ENCODE measurements at regions not wholly inside any gene's neighbourhood (a gene's known extent, or its start where the extent isn't known, plus 50 kb on each side); places are given as distances from the start of the nearest gene placed in this dataset.
A peak's percentile ranks its signal among the peaks of the same experiment; 100 is the strongest.
"Not testable (repeated sequence)": the region's sequence is repeated elsewhere in the genome, so short reads cannot be mapped to it uniquely, and the experiment has no call there.

GRCh38 chr16:88161191-88161590 is 210.0 kb downstream of the BANP start:
- H3K27me3 ChIP-seq; H3K4me1 ChIP-seq; intact Hi-C loops (cut with DNase I); H3K27ac ChIP-seq; H3K9me3 ChIP-seq; H3K36me3 ChIP-seq; H3K4me3 ChIP-seq: not testable (repeated sequence)
- peak in 1 of 2 donors; percentile 71 for DNase-seq (ENCODE audit: extremely low spot score in 2 of 2)

- H3K4me3 ChIP-seq; H3K4me1 ChIP-seq; H3K27me3 ChIP-seq; H3K36me3 ChIP-seq; H3K9me3 ChIP-seq; H3K27ac ChIP-seq; intact Hi-C loops (cut with DNase I): not testable (repeated sequence)
- peak in 1 of 2 donors; percentile 47 for DNase-seq (ENCODE audit: extremely low spot score in 2 of 2)
Measured at GRCh38 chr16:88161623-88162275, 210.5 kb downstream of the BANP start.

GRCh38 chr16:88162778-88163177 is 211.5 kb downstream of the BANP start:
- peak in 1 of 2 donors; percentile 20 for DNase-seq (ENCODE audit: extremely low spot score in 2 of 2)
- H3K36me3 ChIP-seq; H3K9me3 ChIP-seq; H3K27ac ChIP-seq; intact Hi-C loops (cut with DNase I); H3K4me3 ChIP-seq; H3K4me1 ChIP-seq; H3K27me3 ChIP-seq: not testable (repeated sequence)

- H3K4me1 ChIP-seq; H3K36me3 ChIP-seq; H3K27me3 ChIP-seq; H3K4me3 ChIP-seq; H3K9me3 ChIP-seq; H3K27ac ChIP-seq; intact Hi-C loops (cut with DNase I): not testable (repeated sequence)
- DNase-seq (ENCODE audit: extremely low spot score in 2 of 2): peak in 1 of 2 donors; percentile 70
Measured at GRCh38 chr16:88164196-88165039, 213.2 kb downstream of the BANP start.

DNA sequence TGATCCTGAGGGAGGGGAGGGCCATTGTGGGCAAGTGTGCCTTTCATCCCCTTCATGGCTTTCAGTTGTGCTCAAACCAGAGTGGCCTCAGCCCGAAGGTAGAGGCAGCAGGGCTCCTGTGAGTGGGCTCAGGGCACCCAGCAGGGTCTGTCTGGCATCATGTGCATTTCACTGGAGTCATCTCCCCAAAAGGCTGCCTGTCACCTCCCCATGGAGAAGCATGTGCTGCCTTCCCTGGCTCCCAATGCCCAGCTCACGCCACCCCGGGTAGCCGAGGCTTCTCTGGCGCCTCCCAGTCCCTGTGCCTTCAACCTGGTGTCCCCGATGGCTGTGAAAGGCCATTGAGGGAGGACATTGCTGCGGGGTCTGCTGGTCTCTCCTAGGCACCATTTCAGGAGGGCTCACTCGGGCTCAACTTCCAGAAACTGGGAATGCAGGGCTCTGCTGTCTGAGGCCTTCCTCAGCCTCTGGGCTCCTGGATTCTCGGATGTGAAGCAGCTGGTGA is 213.9 kb downstream of the BANP start:
- H3K9me3 ChIP-seq; H3K36me3 ChIP-seq; H3K4me1 ChIP-seq; H3K27me3 ChIP-seq; intact Hi-C loops (cut with DNase I); H3K4me3 ChIP-seq: not testable (repeated sequence)
- H3K27ac ChIP-seq: peak overlapping the region; percentile 72
- DNase-seq (ENCODE audit: extremely low spot score in 2 of 2): peak in 1 of 2 donors; percentile 84

DNA sequence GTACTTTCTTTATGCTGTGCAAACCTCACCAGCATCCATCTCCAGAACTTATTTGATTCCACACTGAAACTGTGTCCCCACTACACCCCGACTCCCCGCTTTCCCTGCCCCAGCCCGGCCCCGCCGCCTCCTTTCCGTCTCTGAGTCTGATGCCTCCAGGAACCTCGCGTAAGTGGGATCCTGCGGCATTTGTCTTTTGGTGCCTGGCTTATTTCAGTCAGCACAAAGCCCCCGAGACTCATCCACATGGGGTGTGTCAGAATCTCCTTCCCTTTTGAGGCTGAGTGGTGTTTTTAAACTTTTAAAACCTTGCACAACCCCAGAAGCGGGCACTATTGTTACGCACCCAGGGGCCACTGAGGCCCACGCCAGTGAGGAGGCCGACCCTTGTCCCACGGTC is 214.4 kb downstream of the BANP start:
- H3K27me3 ChIP-seq; H3K4me3 ChIP-seq; H3K36me3 ChIP-seq; H3K9me3 ChIP-seq; H3K4me1 ChIP-seq; intact Hi-C loops (cut with DNase I): not testable (repeated sequence)
- peak overlapping the region; percentile 72 for H3K27ac ChIP-seq
- DNase-seq (ENCODE audit: extremely low spot score in 2 of 2): peak in 1 of 2 donors; percentile 85

DNA sequence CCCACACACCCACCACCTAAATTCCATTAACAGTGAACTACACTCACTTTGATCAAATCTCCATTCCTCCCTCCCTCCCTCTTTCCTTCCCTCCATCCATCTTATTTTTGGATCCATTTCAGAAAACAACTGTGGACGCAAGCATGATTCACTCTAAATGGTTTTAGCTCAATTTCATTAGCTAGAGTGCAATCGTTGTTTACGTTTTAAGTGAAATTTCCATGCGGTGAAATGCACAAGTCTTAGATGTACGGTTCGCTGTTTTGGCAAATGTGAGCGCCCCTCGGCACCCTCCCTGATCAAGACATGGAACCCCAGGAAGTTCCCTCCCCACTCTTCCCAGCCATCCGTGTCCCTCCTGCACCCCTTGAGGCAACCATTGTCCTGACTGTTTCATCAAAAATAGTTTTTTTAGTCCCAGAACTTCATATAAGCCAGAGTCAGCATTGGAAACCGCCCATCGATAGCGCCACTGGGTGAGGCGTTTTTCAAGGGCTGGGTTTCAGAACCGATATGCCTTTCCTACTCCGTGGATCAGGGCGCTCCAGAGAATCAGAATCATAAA is 215.1 kb downstream of the BANP start:
- intact Hi-C loops (cut with DNase I); H3K4me3 ChIP-seq; H3K36me3 ChIP-seq; H3K27me3 ChIP-seq; H3K4me1 ChIP-seq; H3K9me3 ChIP-seq: not testable (repeated sequence)
- DNase-seq (ENCODE audit: extremely low spot score in 2 of 2): peak in 1 of 2 donors; percentile 76
- H3K27ac ChIP-seq: peak overlapping the region; percentile 72

- DNase-seq (ENCODE audit: extremely low spot score in 2 of 2): peak in 1 of 2 donors; percentile 90
- H3K27ac ChIP-seq; H3K4me1 ChIP-seq; H3K9me3 ChIP-seq; H3K36me3 ChIP-seq; H3K4me3 ChIP-seq; H3K27me3 ChIP-seq; intact Hi-C loops (cut with DNase I): not testable (repeated sequence)
- peak in 1 of 2 donors; percentile 73 for TF ChIP-seq POLR2AphosphoS5 (IDR thresholded peaks at IDR 0.05; ENCODE audit: insufficient read depth in 1 of 2, low read depth in 1 of 2)
Measured at GRCh38 chr16:88167798-88168556, 214.8 kb upstream of the ZNF469 start.

DNA sequence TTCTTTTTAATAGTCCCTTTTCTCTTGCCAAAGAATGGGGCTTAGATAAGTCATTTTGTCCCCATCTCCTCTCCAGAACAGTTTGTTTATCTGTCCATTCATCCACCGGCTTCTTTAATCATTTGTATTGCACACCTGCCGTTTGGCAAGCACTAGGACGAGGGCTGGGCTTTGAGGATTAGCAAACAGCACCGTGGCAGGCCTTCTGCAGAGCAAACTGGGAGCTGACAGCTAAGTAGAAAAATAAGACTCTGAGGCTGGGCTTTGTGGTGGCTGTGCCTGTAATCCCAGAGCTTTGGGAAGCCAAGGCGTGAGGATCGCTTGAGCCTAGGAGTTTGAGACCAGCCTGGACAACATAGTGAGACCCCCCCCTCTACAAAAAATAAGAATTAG is 214.2 kb upstream of the ZNF469 start:
- H3K27me3 ChIP-seq; H3K4me1 ChIP-seq; H3K9me3 ChIP-seq; intact Hi-C loops (cut with DNase I); H3K36me3 ChIP-seq; H3K4me3 ChIP-seq: not testable (repeated sequence)
- H3K27ac ChIP-seq: peak overlapping the region; percentile 56
- DNase-seq (ENCODE audit: extremely low spot score in 2 of 2): peak in 1 of 2 donors; percentile 79

GRCh38 chr16:88169136-88169830 is 213.5 kb upstream of the ZNF469 start:
- H3K27ac ChIP-seq: peak overlapping the region; percentile 56
- H3K9me3 ChIP-seq; H3K27me3 ChIP-seq; intact Hi-C loops (cut with DNase I); H3K4me1 ChIP-seq; H3K36me3 ChIP-seq; H3K4me3 ChIP-seq: not testable (repeated sequence)
- peak in 1 of 2 donors; percentile 83 for DNase-seq (ENCODE audit: extremely low spot score in 2 of 2)

- H3K36me3 ChIP-seq; H3K4me3 ChIP-seq; H3K4me1 ChIP-seq; H3K27me3 ChIP-seq; H3K9me3 ChIP-seq; H3K27ac ChIP-seq; intact Hi-C loops (cut with DNase I): not testable (repeated sequence)
- DNase-seq (ENCODE audit: extremely low spot score in 2 of 2): peak in 1 of 2 donors; percentile 54
Measured at GRCh38 chr16:88169831-88170165, 213.0 kb upstream of the ZNF469 start.

Measured in vagina (tissue), 2 donors.